GM18507 (cell line): ENCODE measurements at regions not wholly inside any gene's neighbourhood (a gene's known extent, or its start where the extent isn't known, plus 50 kb on each side); places are given as distances from the start of the nearest gene placed in this dataset.

Experiments
- DNase-seq: peaks from one replicate; pipeline ENCODE4 v3.0.0; 2011; ENCODE audit warnings: low read depth; ENCODE audit not compliant: insufficient read length; ENCODE audit errors: extremely low spot score
- FAIRE-seq: peaks from 2 replicates; lab custom pipeline; 2011; peaks lifted over from hg19 to GRCh38; lab: Jason Lieb, UNC

DNA sequence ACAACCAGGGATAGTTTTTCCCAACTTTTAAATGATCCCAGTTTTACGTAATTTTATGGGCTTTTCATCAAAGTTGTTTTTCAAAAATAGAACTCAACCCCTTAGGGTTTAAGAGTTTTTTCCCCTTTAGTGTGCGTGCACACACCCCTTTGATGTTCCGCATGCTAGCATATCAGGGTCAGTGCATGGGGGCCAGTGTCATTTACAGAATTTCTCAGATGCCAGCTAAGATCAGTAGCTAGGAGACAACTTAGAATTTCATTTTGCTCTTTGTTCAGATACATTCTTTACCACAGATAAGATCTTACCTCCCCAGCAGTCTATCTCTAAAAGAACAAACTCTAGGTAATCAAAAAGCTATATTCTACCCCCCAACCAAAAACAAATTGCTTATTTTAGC, 238.5 kb upstream of the SASH1 start:
- DNase-seq (no peak), FAIRE-seq (no peak)

DNA sequence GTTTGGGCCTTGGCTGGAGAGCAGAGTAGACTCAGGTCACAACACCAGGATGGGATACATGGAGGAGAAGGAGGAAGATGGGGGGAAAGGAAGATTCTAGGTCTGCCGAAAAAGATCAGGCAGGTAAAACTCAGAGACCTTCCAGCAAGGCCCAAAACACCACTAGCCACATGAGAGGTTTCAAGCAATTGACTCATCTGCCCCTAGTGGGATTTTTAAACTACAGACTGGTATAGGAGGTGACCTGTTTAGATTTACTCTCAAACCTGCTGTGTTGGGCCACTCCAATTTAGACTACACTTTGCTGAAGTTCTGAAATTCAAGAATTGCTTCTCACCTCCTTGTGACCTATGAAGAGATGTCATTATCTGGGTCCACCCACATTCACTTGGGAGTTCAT, 236.9 kb upstream of the SASH1 start:
- FAIRE-seq, result no peak
- DNase-seq, result no peak

DNA sequence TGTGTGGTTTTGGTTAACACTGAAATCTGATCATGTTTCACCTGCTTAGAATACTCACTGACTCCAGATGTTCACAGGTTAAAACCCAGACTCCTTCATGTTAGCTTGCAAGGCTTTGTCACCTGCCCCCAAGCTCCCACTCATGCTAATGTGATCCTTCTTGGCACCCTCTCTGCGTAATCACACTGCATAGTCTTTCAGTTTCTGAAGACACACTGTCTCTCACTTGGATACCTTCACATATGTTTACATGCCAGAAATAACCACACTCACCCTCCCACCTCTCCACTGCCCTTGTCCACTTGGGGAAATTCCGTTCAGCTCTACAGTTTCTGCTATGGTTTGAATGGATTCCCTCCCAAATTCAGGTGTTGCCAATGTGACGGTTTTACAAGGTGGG, 234.7 kb upstream of the SASH1 start:
- DNase-seq, result no peak

DNA sequence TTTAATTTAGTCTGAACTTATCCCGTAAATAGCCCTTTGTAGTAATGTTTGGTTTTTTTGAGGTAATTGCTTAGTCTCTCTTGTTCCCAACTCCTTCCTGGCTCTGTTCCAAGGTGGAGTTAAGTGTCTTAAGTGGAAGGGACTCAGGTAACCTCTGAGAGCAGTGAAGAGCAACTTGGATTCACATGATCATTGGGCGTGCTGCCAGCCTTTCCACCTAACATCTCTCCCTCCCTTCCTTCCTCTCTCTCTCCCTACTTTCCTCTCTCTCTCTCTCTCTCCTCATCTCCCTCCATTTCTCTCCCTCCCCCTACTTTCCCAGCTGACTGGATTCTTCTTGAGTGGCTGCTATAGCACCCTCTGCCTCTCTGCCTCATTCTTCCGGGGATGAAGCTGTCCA, 232.9 kb upstream of the SASH1 start:
- FAIRE-seq, result no peak
- DNase-seq, result no peak

More for the DNA sequence above, 234.7 kb upstream of the SASH1 start:
- FAIRE-seq, result no peak

DNA sequence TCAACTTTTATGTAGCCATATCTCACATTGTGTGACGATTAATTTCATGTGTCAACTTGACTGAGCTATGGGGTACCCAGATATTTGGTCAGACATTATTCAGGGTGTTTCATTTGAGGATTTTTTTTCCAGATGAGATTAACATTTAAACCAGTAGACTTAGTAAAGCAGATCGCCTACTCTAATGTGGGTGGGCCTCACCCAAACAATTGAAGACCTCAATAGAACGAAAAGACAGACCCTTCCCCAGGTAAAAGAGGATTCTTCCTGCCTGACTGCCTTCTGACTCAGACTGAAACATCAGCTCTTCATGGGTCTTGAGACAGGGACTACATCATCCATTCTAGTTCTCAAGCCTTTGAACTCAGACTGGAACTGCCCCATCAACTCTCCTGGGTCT, 231.7 kb upstream of the SASH1 start:
- FAIRE-seq, result no peak
- no peak for DNase-seq

DNA sequence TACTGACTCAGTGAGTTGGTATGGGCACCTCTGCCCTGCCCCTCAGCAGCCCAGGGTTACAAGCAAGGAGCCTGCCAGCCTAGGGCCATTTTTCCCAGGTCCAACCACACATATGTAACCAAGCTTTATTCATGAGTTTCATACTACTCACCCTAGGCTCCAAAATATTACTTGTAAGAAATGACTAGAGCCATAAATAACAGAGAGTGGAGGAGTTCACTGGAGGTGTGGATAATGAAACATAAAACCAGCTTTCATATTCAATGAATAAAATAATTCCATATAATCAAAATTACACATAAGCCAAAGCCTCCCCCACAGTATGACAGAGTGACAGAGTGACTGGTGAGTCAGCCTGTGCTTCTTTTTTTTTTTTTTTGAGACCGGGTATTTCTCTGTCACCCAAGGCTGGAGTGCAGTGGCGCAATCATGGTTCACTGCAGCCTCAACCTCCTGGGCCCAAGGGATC, 229.8 kb upstream of the SASH1 start:
- no peak for DNase-seq
- no peak for FAIRE-seq

DNA sequence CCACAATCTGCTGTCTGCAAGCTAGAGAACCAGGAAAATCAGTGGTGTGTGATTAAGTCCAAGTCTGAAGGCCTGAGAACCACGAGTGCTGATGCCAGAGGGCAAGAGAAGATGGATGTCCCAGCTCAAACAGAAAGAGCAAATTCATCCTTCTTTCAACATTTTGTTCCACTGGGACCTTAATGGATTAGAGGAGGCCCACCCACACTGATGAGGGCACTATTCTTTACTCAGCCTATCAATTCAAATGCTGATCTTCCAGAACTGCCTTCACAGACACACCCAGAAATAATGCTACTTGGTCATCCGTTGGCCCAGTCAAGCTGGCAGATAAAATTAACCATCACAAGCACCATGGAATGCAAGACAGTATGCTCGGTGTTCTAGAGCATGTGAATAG, 226.6 kb upstream of the SASH1 start:
- DNase-seq, result no peak

DNA sequence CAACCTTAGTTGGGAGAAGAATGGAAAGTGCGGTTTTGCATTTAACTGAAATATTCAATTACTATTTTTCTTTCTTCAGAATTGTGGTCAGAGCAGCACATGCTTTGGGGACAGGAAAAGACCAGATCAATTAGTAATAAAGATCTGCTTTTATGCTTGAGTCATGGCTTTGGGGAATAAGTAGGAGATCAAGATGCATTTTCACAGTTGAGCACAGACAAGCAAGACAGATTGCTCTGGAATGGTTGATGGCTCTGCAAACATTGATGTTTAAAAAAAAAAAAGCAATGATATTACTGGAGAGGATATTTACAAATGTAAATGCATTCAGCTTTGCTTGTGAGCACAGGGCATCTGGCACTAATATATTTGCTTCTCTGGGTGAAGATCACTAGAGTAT, 224.4 kb upstream of the SASH1 start:
- no peak for FAIRE-seq
- DNase-seq, result no peak

More for the DNA sequence above, 226.6 kb upstream of the SASH1 start:
- FAIRE-seq, result no peak

DNA sequence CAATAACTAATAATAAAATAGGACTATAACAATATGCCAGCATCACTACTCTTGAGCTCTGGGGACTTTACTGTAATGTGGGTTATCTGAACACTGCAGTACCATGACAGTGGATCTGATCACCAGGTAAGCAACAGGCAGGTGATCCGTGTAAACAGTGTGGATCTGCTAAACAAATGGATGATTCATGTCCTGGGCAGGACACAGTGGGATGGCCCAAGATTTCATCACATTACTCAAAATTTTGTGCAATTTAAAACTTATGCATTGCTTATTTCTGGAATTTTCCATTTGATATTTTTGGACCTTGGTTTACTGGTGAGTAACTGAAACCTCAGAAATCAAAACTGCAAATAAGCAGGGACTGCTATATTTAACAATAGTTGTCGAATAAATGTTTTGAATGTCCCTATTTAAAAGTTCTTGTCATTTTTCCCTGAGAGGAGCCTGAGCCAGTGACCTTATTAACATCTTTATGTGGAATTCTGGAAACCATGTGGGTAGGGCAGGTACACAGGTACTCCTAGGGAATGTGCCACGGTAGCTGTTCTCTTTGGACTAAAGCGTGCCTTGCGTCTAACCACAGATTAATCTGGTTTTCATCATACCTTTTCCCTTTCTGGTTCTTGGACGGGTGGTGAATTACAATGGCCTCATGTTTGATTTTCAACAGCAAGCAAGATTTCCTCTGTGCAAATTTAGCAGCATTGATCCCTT, 214.5 kb upstream of the SASH1 start:
- DNase-seq (no peak), FAIRE-seq (no peak)

DNA sequence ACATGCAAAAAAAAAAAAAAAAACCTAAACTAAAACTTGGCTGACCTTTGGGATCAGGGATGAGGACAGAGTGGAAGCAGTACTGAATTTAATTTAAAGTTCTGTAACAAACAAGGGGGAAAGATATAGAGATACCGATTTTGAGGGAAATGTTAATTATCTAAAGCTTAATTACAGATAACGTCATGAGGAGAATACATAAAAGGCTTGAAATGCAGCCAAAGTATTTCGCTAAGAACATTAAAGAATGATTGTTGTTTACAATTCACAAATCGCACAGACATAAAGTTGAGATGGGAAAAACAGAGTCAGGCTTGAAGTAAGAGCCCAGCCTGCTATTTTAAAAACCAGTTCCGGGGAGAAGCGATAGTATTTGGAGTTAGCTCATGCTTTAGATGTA, 208.0 kb upstream of the SASH1 start:
- no peak for DNase-seq
- FAIRE-seq, result no peak

DNA sequence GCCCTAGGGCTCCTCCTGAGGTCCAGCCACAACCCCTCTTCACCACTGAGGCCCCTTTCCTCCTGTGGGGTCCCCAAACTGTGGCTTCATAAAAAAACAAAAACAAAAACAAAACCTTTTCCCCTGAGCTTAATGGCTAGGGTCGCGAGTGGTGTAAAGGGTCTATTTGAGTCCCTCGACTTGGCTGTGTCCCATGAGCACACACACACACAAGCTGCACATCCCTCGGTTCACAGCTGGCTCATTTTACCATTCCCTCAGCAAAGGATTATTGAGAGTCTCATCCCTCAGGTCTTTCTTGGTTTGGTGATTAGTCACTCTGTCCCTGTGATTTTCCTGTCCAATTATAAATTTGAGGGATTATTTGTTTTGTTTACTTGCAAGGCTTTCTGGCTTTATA, 206.1 kb upstream of the SASH1 start:
- FAIRE-seq (no peak), DNase-seq (no peak)

DNA sequence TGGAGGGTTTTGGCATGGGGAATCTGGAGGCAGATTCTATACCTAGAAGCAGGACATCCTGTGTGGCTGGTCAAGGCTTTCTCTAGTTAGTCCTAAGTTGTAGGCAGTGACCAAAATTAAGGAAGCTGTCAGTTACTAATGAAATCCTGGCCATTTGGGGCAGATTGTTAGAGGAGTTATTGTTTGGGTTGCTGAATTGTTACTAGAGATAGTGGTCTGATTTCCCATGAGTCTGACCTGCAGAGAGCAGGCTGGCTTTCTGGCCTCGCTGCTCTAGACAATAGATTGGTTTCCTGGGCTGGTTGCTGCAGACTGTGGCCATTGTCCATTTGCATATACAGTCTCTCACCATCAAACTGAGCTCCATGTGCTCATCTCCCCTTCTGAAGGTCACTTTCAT, 205.0 kb upstream of the SASH1 start:
- no peak for FAIRE-seq
- no peak for DNase-seq

DNA sequence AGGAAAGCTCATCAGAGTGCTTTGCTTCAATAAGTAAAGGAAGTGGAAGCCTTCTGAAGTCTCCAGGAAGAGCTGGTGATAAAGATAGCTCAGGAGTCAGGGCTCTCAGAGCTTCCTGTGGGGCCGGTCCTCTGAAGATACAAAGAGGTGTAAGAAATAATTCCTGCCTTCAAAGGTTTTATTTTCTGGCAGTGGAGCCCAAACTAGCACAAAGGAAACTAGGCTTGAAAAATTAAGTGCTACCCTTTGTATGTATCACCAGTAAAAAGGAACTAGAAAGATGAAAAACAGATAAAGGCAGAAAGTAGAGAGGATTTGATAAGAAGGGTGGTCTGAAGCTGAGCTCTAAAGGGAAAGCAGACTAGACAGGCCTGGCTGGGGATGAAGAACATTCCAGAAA, 204.1 kb upstream of the SASH1 start:
- no peak for DNase-seq
- no peak for FAIRE-seq

DNA sequence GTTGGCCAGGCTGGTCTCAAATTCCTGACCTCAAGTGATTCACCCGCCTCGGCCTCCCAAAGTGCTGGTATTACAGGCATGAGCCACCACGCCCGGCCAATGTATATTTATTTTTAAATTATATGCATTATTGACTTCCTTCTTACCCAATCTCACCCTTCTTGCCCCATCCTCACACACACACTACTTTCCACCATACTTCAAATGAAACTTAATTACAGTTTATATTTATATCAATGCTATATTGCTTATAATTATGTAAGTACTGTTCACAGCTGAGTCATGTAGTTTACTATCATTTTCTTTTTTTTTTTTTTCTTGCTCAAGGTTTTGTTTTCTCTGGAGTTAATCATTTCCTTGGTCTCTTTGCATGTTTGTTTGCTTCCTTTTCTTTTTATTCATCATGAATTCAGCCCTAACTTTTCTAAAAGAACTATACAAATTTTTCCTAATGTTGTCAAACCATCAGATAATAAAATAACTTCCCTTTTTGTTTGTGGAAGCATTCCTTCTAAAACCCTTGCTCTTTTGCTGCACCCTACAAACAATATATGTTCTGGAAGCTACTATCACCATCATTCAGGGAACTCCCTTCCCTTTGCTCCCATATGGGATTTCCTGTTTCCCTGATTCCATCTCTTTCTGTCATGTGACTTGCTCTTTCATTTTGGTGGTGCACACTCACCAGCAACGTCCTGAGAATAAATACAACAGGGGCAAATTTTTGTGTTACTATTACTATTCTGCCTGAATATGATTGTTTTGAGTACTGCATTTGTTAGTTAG, 201.7 kb upstream of the SASH1 start:
- FAIRE-seq (no peak), DNase-seq (no peak)

DNA sequence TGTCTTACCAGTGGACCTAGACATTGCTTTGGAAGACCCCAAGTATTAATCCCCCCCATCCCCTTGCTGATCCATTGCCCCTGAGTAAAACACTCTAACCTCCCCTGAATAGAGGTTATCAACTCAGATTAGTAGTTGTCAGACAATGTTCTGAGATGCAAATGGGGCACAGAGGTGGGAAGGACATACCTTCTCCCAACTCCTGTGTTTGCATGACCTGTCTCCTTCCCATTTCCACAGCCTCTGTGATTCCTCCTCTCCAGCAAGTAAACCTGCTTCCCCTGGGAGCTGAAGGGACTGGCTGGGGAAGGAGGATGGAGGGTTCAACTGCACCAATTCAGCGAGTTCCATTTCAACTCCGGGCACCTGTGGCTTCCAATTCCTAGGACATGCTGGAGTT, 199.8 kb upstream of the SASH1 start:
- FAIRE-seq (no peak), DNase-seq (no peak)

DNA sequence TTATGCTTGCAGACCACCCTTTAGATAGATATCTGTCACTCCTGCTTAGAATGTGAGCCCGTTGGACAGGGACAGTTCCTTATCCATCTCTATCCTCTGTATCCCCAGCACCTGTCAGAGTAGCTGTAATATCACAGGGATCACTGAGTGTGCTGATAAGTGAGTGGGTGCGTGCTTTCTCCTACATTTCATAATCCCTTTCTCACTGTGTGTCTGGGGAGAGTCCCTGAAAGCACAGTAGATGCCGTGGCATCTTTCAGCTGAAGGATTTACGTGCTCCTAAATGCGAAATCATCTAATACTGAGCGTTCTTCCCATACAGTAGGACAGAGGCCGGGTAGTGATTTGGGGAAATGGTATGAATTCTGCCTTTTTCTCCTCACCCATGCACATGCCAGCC, 198.9 kb upstream of the SASH1 start:
- DNase-seq (no peak), FAIRE-seq (no peak)

DNA sequence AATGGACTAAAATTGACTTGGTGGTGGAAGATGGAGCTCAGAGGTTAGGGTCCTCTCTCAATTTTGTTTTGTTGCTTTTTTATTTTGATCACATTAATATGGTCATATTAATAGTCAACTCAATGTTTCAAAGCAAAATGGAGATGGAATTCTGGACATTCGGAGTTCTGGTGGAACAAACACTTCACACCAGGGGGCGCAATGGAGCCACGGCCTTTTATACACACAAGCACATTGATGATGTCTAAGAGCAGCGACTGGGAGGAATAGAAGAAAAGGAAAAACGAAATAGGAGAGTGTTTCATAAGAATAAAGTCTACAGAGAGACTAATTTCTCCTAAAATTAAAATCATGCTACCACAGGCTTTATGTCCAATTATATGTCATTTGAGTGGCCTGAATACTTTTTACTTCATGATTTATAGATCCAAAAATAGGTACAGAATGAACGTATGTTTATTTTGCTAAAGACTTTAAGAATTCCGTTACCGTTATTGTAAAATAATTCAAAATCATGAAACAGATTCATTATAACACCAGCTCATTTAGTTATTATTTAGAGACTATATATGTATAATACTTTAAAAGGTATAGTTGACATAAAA, 197.6 kb upstream of the SASH1 start:
- peak; percentile 17 for DNase-seq
- FAIRE-seq, result peak; percentile 76

DNA sequence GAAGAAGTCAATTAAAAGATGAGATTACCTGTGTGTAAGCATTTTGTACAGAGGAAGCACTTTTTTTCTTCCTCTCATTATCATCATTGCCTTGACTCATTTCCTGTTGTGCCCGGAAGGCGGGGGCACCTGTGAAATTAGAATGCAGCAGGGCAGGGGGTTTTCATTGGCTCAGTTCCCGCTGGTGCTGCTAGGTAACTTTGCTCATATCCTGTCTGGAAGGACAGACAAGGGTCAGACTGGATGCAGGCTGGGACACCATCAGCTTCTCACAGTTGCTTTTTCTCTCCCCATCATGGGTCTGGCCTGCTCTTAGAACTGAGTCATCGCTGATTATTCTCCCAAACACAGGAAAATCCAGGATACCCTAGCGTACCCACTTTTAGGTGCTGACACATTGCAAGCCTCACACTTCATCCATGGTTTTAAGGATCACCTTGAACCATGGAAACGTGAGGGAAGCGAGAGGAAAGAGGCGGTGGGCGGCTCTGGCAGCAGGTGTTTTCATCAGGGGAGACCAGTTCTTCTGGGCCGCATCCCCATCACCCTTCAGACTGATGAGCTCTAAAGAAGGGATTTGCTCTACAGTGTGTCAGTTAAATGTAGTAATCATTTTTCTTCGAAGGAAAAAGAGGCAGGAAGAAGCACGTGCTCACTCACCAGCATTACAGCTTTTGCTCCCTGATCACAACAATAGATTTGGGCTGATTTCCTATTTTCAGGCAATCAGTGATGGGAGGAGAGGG, 195.7 kb upstream of the SASH1 start:
- FAIRE-seq (peak; percentile 72), DNase-seq (no peak)

DNA sequence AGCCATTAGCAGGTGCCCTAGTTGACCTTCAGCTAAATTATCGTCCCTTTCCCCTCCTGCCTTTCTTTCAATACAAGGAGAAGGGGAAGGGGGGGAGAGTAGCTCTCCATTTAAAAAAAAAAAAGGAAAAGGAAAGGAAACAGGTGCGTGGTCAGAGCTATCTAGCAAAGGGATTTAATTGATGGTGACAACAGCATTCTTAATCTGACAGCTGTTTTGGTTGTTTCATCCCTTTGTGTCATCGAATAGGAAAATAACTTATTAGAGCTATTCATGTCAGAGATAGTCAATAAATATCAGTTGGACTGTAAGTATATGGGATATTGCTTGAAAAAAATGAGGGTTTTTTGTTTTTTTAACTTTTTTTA, 195.2 kb upstream of the SASH1 start:
- DNase-seq, result no peak
- FAIRE-seq, result no peak
